Psoas muscle (tissue), 7 donors: ENCODE measurements at regions not wholly inside any gene's neighbourhood (a gene's known extent, or its start where the extent isn't known, plus 50 kb on each side); places are given as distances from the start of the nearest gene placed in this dataset.

ENCODE experiments used
- ATAC-seq, 4 donors: fragments of 200-7000 bp; cut with Tn5 transposase; one replicate each; pipeline ENCODE4 v1.9.1; 2020; ENCODE audit warnings: moderate library complexity in 3 of 4, mild to moderate bottlenecking in 2 of 4
- DNase-seq, 2 donors: peaks; one replicate each; pipeline ENCODE4 v3.0.0-alpha.2; 2020
- H3K27ac ChIP-seq: fragments of 200-600 bp; one replicate; pipeline ENCODE4 v1.8.0; 2022
- H3K27me3 ChIP-seq, 3 donors: fragments of 200-600 bp in 1 of 3; one replicate each; pipeline versions ENCODE4 v1.6.1 to v1.8.0; 2013 to 2022; ENCODE audit warnings: low read length in 2 of 3, mild to moderate bottlenecking in 2 of 3, moderate library complexity in 1 of 3; ENCODE audit not compliant: insufficient read depth in 3 of 3
- H3K36me3 ChIP-seq, 2 donors: fragments of 200-600 bp in 1 of 2; one replicate each; pipeline versions ENCODE4 v1.6.1 to v1.8.0; 2013 to 2022; ENCODE audit warnings: low read depth in 1 of 2, mild to moderate bottlenecking in 1 of 2, moderate library complexity in 1 of 2; ENCODE audit not compliant: insufficient read depth in 1 of 2
- H3K4me1 ChIP-seq: fragments of 200-600 bp; one replicate; pipeline ENCODE4 v1.8.0; 2022
- H3K4me3 ChIP-seq: fragments of 200-600 bp; one replicate; pipeline ENCODE4 v1.8.0; 2022; ENCODE audit warnings: mild to moderate bottlenecking
- H3K9me3 ChIP-seq: fragments of 200-600 bp; one replicate; pipeline ENCODE4 v1.8.0; 2022
- CTCF ChIP-seq: fragments of 200-600 bp; IDR thresholded peaks from one replicate; pipeline ENCODE4 v1.8.0; 2022; ENCODE audit warnings: antibody characterized with exemption
- WGBS, 3 donors: extraction: QIAGEN DNeasy Blood & Tissue Kit; methylation state at CpG; one replicate each; pipeline versions ENCODE4 v1.1.6 to v1.1.7; 2013; 5-methylcytosine and 5-hydroxymethylcytosine counted together
- intact Hi-C, 2 donors: fragments of 100-400 bp; cut with DNase I; formaldehyde crosslinking; loops; one replicate each; pipeline versions ENCODE4 v1.11.0 to v1.14.2; 2022
- donor health status: healthy with polysubstance abuse.
- donor health status: DM: no; HTN: no; CAD: no; lungs with moderate emphysema.
- donor health status: Bipolar disorder and iron deficiency.
- donor health status: healthy.
- donor health status: DM: yes; HTN: yes; CAD: no.
- donor health status: DM: no; HTN: no; CAD: no.
- donor health status: DM: yes; HTN: yes; CAD: no.

GRCh38 chr5:96115147-96115807, 153.6 kb upstream of the ELL2 start:
- Histone ChIP-seq H3K36me3 (no peaks in the 10 kb centered on the region), H3K4me1 (peaks cover 10% of the 10 kb centered on the region), H3K27me3 (no peaks in the 10 kb centered on the region), H3K4me3 (no peak overlapping the region), H3K9me3 (no peaks in the 10 kb centered on the region), H3K27ac (no peak overlapping the region)
- intact Hi-C loops, result loop anchor here in 1 of 2 donors (10.0 kb wide), 1 partner anchor 490 kb away; no protein-coding TSS in a partner anchor
- DNase-seq (no peak), ATAC-seq (no peak)
- TF ChIP-seq CTCF, result no peak
- 86 to 98% (median 91%) methylated on average over 1 of the region's 1 CpG for WGBS, 3 donors

- intact Hi-C loops, result loop anchor here in 1 of 2 donors (10.0 kb wide), 1 partner anchor 490 kb away; no protein-coding TSS in a partner anchor
- 93 to 95% (median 93%) methylated on average over 2 of the region's 2 CpGs for WGBS, 3 donors
- Histone ChIP-seq H3K4me1 (peaks cover 10% of the 10 kb centered on the region), H3K27ac (no peak overlapping the region), H3K4me3 (no peak overlapping the region), H3K9me3 (no peaks in the 10 kb centered on the region), H3K27me3 (no peaks in the 10 kb centered on the region), H3K36me3 (no peaks in the 10 kb centered on the region)
- no peak for TF ChIP-seq CTCF
- DNase-seq (no peak), ATAC-seq (no peak)
Measured at GRCh38 chr5:96114736-96115135, 153.1 kb upstream of the ELL2 start.

GRCh38 chr5:96113170-96113939, 151.7 kb upstream of the ELL2 start:
- ATAC-seq (peak in 3 of 4 donors; percentile 57 to 83 (median 70)), DNase-seq (peak in 1 of 2 donors; percentile 52)
- no peaks in the 10 kb centered on the region for H3K36me3 ChIP-seq
- TF ChIP-seq CTCF, result no peak
- no peak overlapping the region for H3K27ac ChIP-seq
- no peaks in the 10 kb centered on the region for H3K9me3 ChIP-seq
- H3K4me1 ChIP-seq, result peaks cover 10% of the 10 kb centered on the region
- no peak overlapping the region for H3K4me3 ChIP-seq
- intact Hi-C loops, result loop anchor here in 1 of 2 donors (10.0 kb wide), 1 partner anchor 491 kb away; no protein-coding TSS in a partner anchor
- no peaks in the 10 kb centered on the region for H3K27me3 ChIP-seq
- 41 to 66% (median 53%) methylated on average over 2 of the region's 2 CpGs for WGBS, 3 donors

GRCh38 chr5:96112703-96113102, 151.1 kb upstream of the ELL2 start:
- WGBS, 3 donors, result 97 to 100% (median 98%) methylated on average over 2 of the region's 2 CpGs
- Histone ChIP-seq H3K36me3 (no peaks in the 10 kb centered on the region), H3K9me3 (no peaks in the 10 kb centered on the region), H3K4me1 (peaks cover 10% of the 10 kb centered on the region), H3K27me3 (no peaks in the 10 kb centered on the region), H3K4me3 (no peak overlapping the region), H3K27ac (no peak overlapping the region)
- ATAC-seq (no peak), DNase-seq (no peak)
- intact Hi-C loops, result loop anchor here in 1 of 2 donors (10.0 kb wide), 1 partner anchor 492 kb away; no protein-coding TSS in a partner anchor
- no peak for TF ChIP-seq CTCF
